ENCODE measurements at regions not wholly inside any gene's neighbourhood (a gene's known extent, or its start where the extent isn't known, plus 50 kb on each side); places are given as distances from the start of the nearest gene placed in this dataset.

GRCh38 chr2:51084750-51085149 lies 52.8 kb upstream of the NRXN1 start:
- no peaks in the 10 kb centered on the region for H3K4me1 ChIP-seq
- TF ChIP-seq POLR2A (IDR thresholded peaks at IDR 0.05) (no peak), EP300 (IDR thresholded peaks at IDR 0.05) (no peak), CTCF (IDR thresholded peaks at IDR 0.05) (no peak), POLR2AphosphoS5 (IDR thresholded peaks at IDR 0.05) (no peak)
- H3K9me3 ChIP-seq, result no peaks in the 10 kb centered on the region
- H3K27me3 ChIP-seq, result no peaks in the 10 kb centered on the region
- ATAC-seq (ENCODE audit: low FRiP score in 2 of 2), result no peak
- no peaks in the 10 kb centered on the region for H3K36me3 ChIP-seq
- 85 to 94% methylated on average over 2 of the region's 2 CpGs for WGBS, 2 donors
- no peak overlapping the region for H3K27ac ChIP-seq
- no peak overlapping the region for H3K4me3 ChIP-seq
- no peak for DNase-seq

Small RNAs in the stretch of these regions (small RNA-seq; reads per million reads assigned to genes)
- 0 reads per million in 4 donors for gene AC010967.3
- gene AC069157.1, result 0 reads per million in 4 donors
- 0 reads per million in 4 donors for gene AC097463.2
- 0 reads per million in 4 donors for gene CRYGGP
- 0 to 0.14 (median 0) reads per million in 4 donors for gene MIR4431
- gene RF00019, result 0 reads per million in 4 donors
- 0 reads per million in 4 donors for gene RF00424
- gene RNU6-997P, result 0 reads per million in 4 donors
